ENCODE measurements at regions not wholly inside any gene's neighbourhood (a gene's known extent, or its start where the extent isn't known, plus 50 kb on each side); places are given as distances from the start of the nearest gene placed in this dataset.

GRCh38 chr12:42859612-42860011, 270.1 kb upstream of the PRICKLE1 start:
- TF ChIP-seq MYC (IDR thresholded peaks at IDR 0.05; ENCODE audit: low read depth, low read length) (no peak), POLR2A (IDR thresholded peaks at IDR 0.05; ENCODE audit: extremely low read depth, insufficient read length) (no peak), CTCF (IDR thresholded peaks at IDR 0.05; ENCODE audit: low read depth, low read length) (no peak), MAX (IDR thresholded peaks at IDR 0.05; ENCODE audit: low read depth, low read length) (no peak)
- H3K4me3 ChIP-seq (ENCODE audit: low read depth, low read length), result no peak overlapping the region
- DNase-seq (ENCODE audit: low read depth), result no peak

GRCh38 chr12:42857106-42857505, 267.6 kb upstream of the PRICKLE1 start:
- TF ChIP-seq MYC (IDR thresholded peaks at IDR 0.05; ENCODE audit: low read depth, low read length) (no peak), CTCF (IDR thresholded peaks at IDR 0.05; ENCODE audit: low read depth, low read length) (no peak), POLR2A (IDR thresholded peaks at IDR 0.05; ENCODE audit: extremely low read depth, insufficient read length) (no peak), MAX (IDR thresholded peaks at IDR 0.05; ENCODE audit: low read depth, low read length) (no peak)

GRCh38 chr12:42855362-42855950, 265.9 kb upstream of the PRICKLE1 start:
- TF ChIP-seq POLR2A (IDR thresholded peaks at IDR 0.05; ENCODE audit: extremely low read depth, insufficient read length) (no peak), MYC (IDR thresholded peaks at IDR 0.05; ENCODE audit: low read depth, low read length) (no peak), CTCF (IDR thresholded peaks at IDR 0.05; ENCODE audit: low read depth, low read length) (no peak), MAX (IDR thresholded peaks at IDR 0.05; ENCODE audit: low read depth, low read length) (no peak)
- no peak for DNase-seq (ENCODE audit: low read depth)
- H3K4me3 ChIP-seq (ENCODE audit: low read depth, low read length), result no peak overlapping the region

More at GRCh38 chr12:42857106-42857505, 267.6 kb upstream of the PRICKLE1 start:
- no peak for DNase-seq (ENCODE audit: low read depth)
- no peak overlapping the region for H3K4me3 ChIP-seq (ENCODE audit: low read depth, low read length)

- TF ChIP-seq MYC (IDR thresholded peaks at IDR 0.05; ENCODE audit: low read depth, low read length), result no peak
- TF ChIP-seq POLR2A (IDR thresholded peaks at IDR 0.05; ENCODE audit: extremely low read depth, insufficient read length), result no peak
Measured at GRCh38 chr12:42854826-42855225, 265.3 kb upstream of the PRICKLE1 start.

GRCh38 chr12:42854208-42854607, 264.7 kb upstream of the PRICKLE1 start:
- no peak for DNase-seq (ENCODE audit: low read depth)
- no peak overlapping the region for H3K4me3 ChIP-seq (ENCODE audit: low read depth, low read length)
- TF ChIP-seq MAX (IDR thresholded peaks at IDR 0.05; ENCODE audit: low read depth, low read length) (no peak), MYC (IDR thresholded peaks at IDR 0.05; ENCODE audit: low read depth, low read length) (no peak), CTCF (IDR thresholded peaks at IDR 0.05; ENCODE audit: low read depth, low read length) (no peak), POLR2A (IDR thresholded peaks at IDR 0.05; ENCODE audit: extremely low read depth, insufficient read length) (no peak)

More at GRCh38 chr12:42854826-42855225, 265.3 kb upstream of the PRICKLE1 start:
- DNase-seq (ENCODE audit: low read depth), result no peak
- H3K4me3 ChIP-seq (ENCODE audit: low read depth, low read length), result no peak overlapping the region

- no peak overlapping the region for H3K4me3 ChIP-seq (ENCODE audit: low read depth, low read length)
- no peak for DNase-seq (ENCODE audit: low read depth)
- no peak for TF ChIP-seq MYC (IDR thresholded peaks at IDR 0.05; ENCODE audit: low read depth, low read length)
- no peak for TF ChIP-seq CTCF (IDR thresholded peaks at IDR 0.05; ENCODE audit: low read depth, low read length)
Measured at GRCh38 chr12:42853370-42854140, 264.0 kb upstream of the PRICKLE1 start.
